ENCODE measurements at regions not wholly inside any gene's neighbourhood (a gene's known extent, or its start where the extent isn't known, plus 50 kb on each side); places are given as distances from the start of the nearest gene placed in this dataset.

DNA sequence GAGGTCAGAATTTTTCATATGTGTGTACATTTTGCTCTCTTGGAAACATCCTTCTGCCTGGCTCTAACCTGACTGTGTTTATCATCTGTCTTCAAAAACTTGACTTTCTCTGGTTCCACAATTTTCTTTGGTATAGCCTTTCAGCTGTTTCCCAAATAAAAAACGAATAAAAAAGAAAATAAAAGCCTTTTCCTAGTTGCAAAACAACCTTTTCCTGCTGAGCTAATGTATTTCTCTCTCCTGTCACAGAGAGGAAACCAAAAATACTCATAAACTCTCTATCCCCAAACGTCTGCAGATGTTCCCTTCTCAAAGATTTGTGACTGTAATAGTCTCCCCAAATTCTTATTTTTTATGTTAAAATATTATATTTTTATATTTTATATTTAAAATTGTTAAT is 505.3 kb upstream of the SLC39A10 start:
- intact Hi-C loops (cut with micrococcal nuclease) (no loop called here), dilution Hi-C loops (cut with MboI; ENCODE audit: extremely low pct_ligation_motif_present, low sequenced_read_pairs) (no loop called here)
- no peaks in the 10 kb centered on the region for H3K36me3 ChIP-seq (ENCODE audit: control insufficient read depth in 2 of 2, extremely low read depth in 1 of 2, insufficient read depth in 2 of 2, low read length in 2 of 2)
- no peaks in the 10 kb centered on the region for H3K9me3 ChIP-seq (replicated peaks; ENCODE audit: control insufficient read depth, insufficient read depth, low read length)
- no peaks in the 10 kb centered on the region for H3K27me3 ChIP-seq (ENCODE audit: control insufficient read depth in 2 of 2, insufficient read depth in 2 of 2, low read length in 2 of 2)
- ChIA-PET CTCF (no interaction called here), POLR2A (no interaction called here)
- FAIRE-seq (no peak), DNase-seq (ENCODE audit: low read depth, low spot score) (no peak)
- H3K79me2 ChIP-seq (ENCODE audit: control insufficient read depth, insufficient read depth, low read length) = no peaks in the 10 kb centered on the region
- no peak overlapping the region for H3K27ac ChIP-seq (ENCODE audit: insufficient read depth, low read depth, low read length)
- no peak overlapping the region for H3K4me3 ChIP-seq (replicated peaks in 1 of 3; ENCODE audit: insufficient read depth in 1 of 3, low read depth in 1 of 3, low read length in 3 of 3)
- TF ChIP-seq POLR2A (IDR thresholded peaks at IDR 0.05; ENCODE audit: low read depth, low read length) = no peak
- no peak for TF ChIP-seq FOS (IDR thresholded peaks at IDR 0.05; ENCODE audit: borderline replicate concordance, insufficient read depth, low read length)
- TF ChIP-seq EZH2 (IDR thresholded peaks at IDR 0.05; ENCODE audit: borderline replicate concordance, low read depth, low read length, severe bottlenecking) = no peak
- no peak for TF ChIP-seq JUN (IDR thresholded peaks at IDR 0.05; ENCODE audit: borderline replicate concordance, insufficient read depth, insufficient read length, low read depth)
- TF ChIP-seq MYC (IDR thresholded peaks at IDR 0.05; ENCODE audit: low read depth, low read length) = no peak
- TF ChIP-seq CTCF (IDR thresholded peaks at IDR 0.05; ENCODE audit: extremely low read depth in 1 of 2, insufficient read depth in 1 of 2, low read depth in 1 of 2, low read length in 2 of 2) = no peak
- no peak for TF ChIP-seq POLR2AphosphoS5 (IDR thresholded peaks at IDR 0.05; ENCODE audit: insufficient read depth, low read depth, low read length)
- TF ChIP-seq, protein P1, sequence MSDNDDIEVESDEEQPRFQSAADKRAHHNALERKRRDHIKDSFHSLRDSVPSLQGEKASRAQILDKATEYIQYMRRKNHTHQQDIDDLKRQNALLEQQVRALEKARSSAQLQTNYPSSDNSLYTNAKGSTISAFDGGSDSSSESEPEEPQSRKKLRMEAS (IDR thresholded peaks at IDR 0.05; ENCODE audit: insufficient read depth, insufficient read length) = no peak
- no peak for TF ChIP-seq GATA2 (IDR thresholded peaks at IDR 0.05; ENCODE audit: insufficient read depth, insufficient read length, low read depth, low read length)
- H2AFZ ChIP-seq (ENCODE audit: low read depth, low read length) = no peak overlapping the region
- no peaks in the 10 kb centered on the region for H3K4me1 ChIP-seq (ENCODE audit: control insufficient read depth, extremely low read depth, insufficient read depth, low read length)
- no peak overlapping the region for H3K4me2 ChIP-seq (ENCODE audit: insufficient read depth, low read length)
- H4K20me1 ChIP-seq (replicated peaks; ENCODE audit: control insufficient read depth, extremely low read depth, insufficient read depth, low read length) = no peaks in the 10 kb centered on the region
- no peaks in the 10 kb centered on the region for H3K9me1 ChIP-seq (replicated peaks; ENCODE audit: control insufficient read depth, extremely low read depth, insufficient read depth, low read length)
- BruUV-seq (replicated peaks) = no TSS peak
- no peak overlapping the region for H3K9ac ChIP-seq (replicated peaks; ENCODE audit: extremely low read depth, insufficient read depth, low read length)

Data from endothelial cell of umbilical vein (primary cell).